Mammary epithelial cell (primary cell): ENCODE measurements at regions not wholly inside any gene's neighbourhood (a gene's known extent, or its start where the extent isn't known, plus 50 kb on each side); places are given as distances from the start of the nearest gene placed in this dataset.

Source experiments
- EZH2 ChIP-seq: IDR thresholded peaks from 2 replicates; pipeline ENCODE4 v1.6.1; 2012; ENCODE audit warnings: low read length, inconsistent platforms, borderline replicate concordance
- TF ChIP-seq, protein P1 (sequence below), 2 donors: IDR thresholded peaks in 1 of 2; conservative IDR thresholded peaks in 1 of 2; 2 replicates each; pipeline ENCODE4 v1.5.1; 2011 to 2012; ENCODE audit warnings: inconsistent platforms in 2 of 2, low read length in 2 of 2, mild to moderate bottlenecking in 2 of 2, control low read depth in 1 of 2, low read depth in 1 of 2; ENCODE audit not compliant: insufficient read depth in 1 of 2; ENCODE audit errors: extremely low read depth in 1 of 2

DNA sequence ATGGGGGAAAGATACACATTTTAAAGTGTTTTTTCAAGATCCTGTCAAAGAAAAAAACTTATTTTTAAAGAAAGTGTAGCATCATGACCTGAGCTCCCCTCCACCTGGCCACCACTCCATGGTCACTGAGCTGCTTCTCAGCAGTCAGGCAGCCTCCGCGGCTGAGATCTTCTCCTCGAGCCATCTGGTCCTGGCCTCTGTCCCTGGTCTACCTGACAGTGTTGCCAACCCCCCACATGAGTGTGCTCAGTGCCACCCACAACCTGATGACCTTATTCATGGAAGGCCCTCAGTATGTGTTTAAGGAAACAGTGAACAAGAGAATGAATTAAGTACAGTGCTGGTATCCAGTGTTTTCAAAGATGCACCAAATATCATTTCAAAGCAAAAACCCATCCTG is 694.5 kb upstream of the NRP1 start:
- TF ChIP-seq, protein P1, sequence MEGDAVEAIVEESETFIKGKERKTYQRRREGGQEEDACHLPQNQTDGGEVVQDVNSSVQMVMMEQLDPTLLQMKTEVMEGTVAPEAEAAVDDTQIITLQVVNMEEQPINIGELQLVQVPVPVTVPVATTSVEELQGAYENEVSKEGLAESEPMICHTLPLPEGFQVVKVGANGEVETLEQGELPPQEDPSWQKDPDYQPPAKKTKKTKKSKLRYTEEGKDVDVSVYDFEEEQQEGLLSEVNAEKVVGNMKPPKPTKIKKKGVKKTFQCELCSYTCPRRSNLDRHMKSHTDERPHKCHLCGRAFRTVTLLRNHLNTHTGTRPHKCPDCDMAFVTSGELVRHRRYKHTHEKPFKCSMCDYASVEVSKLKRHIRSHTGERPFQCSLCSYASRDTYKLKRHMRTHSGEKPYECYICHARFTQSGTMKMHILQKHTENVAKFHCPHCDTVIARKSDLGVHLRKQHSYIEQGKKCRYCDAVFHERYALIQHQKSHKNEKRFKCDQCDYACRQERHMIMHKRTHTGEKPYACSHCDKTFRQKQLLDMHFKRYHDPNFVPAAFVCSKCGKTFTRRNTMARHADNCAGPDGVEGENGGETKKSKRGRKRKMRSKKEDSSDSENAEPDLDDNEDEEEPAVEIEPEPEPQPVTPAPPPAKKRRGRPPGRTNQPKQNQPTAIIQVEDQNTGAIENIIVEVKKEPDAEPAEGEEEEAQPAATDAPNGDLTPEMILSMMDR (conservative IDR thresholded peaks at IDR 0.05 in 1 of 2, IDR thresholded peaks at IDR 0.05 in 1 of 2; ENCODE audit: extremely low read depth in 1 of 2, insufficient read depth in 1 of 2, low read depth in 1 of 2, low read length in 2 of 2): no peak
- no peak for TF ChIP-seq EZH2
